ENCODE measurements at regions not wholly inside any gene's neighbourhood (a gene's known extent, or its start where the extent isn't known, plus 50 kb on each side); places are given as distances from the start of the nearest gene placed in this dataset.

- no peak for TF ChIP-seq POLR2A (IDR thresholded peaks at IDR 0.05; ENCODE audit: low read depth, low read length)
- no peak for TF ChIP-seq TAF1 (IDR thresholded peaks at IDR 0.05; ENCODE audit: borderline replicate concordance, low read depth, low read length)
- no peak for TF ChIP-seq POLR2AphosphoS5 (IDR thresholded peaks at IDR 0.05; ENCODE audit: low read depth, low read length)
Measured at GRCh38 chr2:57343391-57344006, 703.1 kb upstream of the VRK2 start.

Measured in GM12892 (cell line).